ENCODE measurements at regions not wholly inside any gene's neighbourhood (a gene's known extent, or its start where the extent isn't known, plus 50 kb on each side); places are given as distances from the start of the nearest gene placed in this dataset.

DNA sequence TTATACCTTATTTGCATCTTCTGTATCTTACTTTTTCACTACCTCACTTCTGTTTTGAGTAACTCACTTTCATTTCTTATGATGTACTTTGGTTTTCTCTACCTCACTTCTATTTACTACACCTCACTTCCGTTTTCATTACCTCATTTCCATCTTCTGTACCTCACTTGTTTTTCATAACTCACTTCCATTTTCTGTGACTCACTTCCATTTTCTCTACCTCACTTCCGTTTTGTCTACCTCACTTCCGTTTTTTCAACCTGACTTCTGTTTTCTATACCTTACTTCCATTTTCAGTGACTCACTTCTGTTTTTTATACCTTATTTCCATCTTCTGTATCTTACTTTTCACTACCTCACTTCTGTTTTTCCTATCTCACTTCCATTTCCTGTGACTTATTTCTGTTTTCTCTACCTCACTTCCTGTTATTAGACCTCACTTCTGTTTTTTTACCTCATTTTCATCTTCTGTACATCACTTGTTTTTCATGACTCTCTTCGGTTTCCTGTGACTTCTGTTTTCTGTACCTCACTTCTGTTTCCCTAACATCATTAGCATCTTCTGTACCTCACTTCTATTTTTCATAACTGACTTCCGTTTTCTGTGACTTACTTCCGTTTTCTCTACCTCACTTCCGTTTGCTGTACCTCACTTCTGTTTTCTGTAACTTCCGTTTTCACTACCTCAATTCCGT, 493.1 kb upstream of the AKR1E2 start:
- no peak for DNase-seq

GRCh38 chr10:4331150-4331549, 494.9 kb upstream of the AKR1E2 start:
- no peak for DNase-seq

GRCh38 chr10:4330636-4331035, 495.4 kb upstream of the AKR1E2 start:
- no peak for DNase-seq

- no peak for DNase-seq
These were observed 496.8 kb upstream of the AKR1E2 start for GRCh38 chr10:4329225-4329624.

DNA sequence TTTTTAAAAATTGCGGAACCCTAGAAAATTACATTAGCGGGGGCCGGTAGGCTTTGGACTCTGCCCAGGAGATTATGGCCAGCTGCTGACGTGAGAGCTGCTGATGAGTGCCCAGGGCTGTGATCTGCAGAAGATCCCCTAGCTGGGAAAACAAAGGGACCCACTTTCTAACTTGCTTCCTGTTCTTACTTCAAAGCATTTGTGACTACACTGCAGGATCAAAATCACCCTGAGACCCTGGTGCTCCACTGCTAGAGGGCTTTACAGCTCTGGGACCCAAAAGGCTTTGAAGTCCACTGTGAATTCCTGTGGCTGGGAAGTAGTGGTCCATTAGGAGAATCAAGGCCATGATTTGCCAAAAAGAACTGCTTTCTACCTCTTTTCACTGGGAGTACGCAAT, 499.4 kb upstream of the AKR1E2 start:
- DNase-seq = no peak

- no peak for DNase-seq
These were observed 506.1 kb upstream of the AKR1E2 start for GRCh38 chr10:4319870-4320367.

GRCh38 chr10:4316161-4316810, 509.7 kb upstream of the AKR1E2 start:
- no peak for DNase-seq

- DNase-seq = no peak
These were observed 510.5 kb upstream of the AKR1E2 start for GRCh38 chr10:4315551-4315950.

DNA sequence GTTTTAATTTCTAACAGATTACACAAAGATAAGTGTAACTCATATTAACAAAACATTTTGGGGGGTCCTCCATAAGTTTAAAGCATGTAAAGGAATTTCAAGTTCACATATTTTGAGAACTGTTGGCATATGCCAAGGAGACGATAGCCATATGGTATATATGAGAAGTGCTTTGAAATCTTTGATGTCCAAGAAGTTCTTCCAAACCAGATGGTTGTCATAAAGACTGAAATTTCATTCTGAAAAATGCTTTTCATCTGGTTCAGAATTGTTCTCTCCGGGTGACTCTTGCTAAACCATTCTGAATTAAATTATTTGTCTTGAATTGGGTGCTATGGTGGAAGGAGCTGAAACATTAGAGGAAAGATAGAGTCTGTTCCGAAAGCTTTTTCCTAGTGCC, 513.0 kb upstream of the AKR1E2 start:
- no peak for DNase-seq

- DNase-seq = no peak
These were observed 513.8 kb upstream of the AKR1E2 start for GRCh38 chr10:4312051-4312835.

GRCh38 chr10:4310172-4310571, 515.8 kb upstream of the AKR1E2 start:
- no peak for DNase-seq

DNA sequence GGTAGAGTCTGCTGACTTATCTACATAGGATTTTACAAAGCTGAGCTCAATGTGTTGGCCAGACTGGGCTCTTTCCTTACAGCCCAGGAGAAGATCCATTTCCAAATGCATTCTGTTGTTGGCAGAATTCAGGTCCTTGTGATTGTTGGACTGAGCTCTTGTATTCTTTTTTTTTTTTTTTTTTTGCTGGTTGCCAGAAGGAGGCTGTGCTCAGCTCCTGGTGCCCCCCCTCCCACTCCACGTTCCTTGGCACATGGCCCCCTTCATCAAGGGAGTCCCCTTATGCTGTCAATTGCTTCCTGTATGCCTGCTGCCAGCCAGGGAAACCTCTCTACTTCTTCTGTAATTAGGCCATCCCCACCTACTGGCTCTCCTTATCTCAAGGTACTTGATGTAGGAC, 518.1 kb upstream of the AKR1E2 start:
- no peak for DNase-seq

DNA sequence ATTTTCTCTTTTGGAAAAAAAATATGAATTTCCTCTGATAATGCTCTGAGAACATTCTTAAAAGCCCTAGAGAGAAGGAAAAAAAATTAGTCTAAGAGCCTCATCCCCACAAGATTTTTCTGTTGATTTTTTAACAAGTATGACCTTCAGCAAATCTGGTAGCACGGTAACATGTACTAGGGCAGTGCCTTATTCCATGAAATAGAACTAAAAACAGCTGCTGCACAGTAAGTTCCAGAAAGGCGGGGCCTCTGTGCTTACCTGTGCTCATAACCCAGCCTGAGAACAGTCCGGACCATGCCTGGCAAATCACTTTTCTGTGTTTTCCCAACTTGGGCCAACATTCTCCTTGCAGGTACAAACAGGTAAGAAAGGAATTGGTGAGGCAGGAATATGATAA, 519.1 kb upstream of the AKR1E2 start:
- no peak for DNase-seq

DNA sequence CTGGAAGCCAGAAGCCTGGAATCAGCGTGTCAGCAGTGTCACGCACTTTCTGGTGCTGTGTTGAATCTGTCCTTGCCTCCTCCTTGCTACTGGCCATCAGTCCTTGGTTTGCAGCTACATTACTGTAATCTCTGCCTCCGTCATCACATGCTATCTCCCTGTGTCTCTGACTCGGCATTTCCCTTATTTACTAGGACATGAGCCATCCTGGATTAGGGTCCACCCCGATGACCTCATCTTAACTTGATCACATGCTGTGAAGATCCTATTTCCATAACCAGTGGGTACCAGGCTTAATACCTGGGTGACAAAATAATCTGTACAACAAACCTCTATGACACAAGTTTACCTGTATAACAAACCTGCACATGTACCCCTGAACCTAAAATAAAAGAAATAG, 518.0 kb upstream of the KLF6 start:
- DNase-seq = no peak

- no peak for DNase-seq
These were observed 516.5 kb upstream of the KLF6 start for GRCh38 chr10:4301291-4302045.

- DNase-seq = no peak
These were observed 511.2 kb upstream of the KLF6 start for GRCh38 chr10:4296161-4296560.

DNA sequence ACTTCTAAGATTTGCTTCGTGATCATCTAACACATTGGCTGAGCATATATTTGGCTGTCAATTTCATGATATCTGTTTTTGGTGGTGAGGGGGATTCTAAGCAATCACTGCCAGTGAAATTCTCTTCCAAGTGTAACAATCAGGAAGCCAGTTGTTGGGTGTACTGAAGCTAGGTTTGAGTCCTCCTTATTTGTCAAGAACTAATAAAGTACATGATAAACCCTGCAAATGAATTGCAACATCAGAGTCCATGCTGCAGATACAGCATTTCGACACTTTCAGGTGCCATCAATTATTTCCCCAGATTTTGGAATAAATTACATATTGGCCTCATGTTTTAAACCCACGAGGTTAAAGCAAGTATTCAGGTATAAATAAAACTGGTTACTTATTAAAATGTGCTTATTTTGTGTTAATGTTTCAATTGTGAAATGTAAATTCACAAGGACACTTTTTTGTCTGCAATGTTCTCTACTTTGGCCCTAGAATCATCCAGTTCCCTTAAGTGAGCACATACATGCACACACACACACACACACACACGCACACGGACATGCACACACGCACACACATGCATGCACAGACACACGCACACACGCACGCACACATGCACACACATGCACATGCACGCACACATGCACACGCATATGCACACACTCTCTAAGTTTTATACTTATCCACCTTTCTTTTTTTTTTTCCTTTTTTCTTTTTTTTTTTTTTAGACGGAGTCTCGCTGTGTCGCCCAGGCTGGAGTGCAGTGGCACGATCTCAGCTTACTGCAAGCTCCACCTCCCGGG, 510.2 kb upstream of the KLF6 start:
- DNase-seq = no peak

DNA sequence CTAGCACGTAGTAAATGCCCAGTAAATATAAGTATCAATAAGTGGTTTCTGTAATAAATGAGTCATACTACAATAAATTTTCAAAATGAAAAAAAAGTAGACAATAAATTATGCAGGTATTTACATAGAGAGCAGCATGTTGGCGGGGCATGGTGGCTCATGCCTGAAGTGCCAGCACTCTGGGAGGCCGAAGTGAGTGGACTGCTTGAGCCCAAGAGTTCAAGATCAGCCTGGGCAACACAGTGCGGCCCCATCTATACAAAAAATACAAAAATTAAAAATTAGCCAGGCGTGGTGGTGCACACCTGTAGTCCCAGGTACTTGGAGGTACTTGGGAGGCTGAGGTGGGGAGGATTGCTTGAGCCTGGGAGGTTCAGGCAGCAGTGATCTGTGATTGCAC, 509.3 kb upstream of the KLF6 start:
- no peak for DNase-seq

DNA sequence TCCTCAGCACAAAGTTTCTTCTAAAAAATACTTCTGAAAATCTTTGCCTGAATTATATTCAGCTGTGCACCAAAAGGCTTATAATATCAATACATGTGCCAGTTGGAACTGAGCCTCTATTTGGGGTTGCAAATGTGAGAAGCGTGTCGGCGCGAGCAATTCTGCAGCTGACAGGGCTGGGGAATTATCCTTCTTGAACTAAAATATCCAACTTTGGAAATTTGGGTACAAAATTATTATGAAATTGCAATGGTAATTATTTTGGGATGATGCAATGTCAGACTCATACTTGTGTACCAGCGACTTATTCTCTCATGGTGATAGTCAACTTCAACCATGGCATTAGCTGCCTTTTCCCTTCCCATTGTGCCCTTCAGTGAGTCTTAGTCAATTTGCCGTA, 507.0 kb upstream of the KLF6 start:
- no peak for DNase-seq

DNA sequence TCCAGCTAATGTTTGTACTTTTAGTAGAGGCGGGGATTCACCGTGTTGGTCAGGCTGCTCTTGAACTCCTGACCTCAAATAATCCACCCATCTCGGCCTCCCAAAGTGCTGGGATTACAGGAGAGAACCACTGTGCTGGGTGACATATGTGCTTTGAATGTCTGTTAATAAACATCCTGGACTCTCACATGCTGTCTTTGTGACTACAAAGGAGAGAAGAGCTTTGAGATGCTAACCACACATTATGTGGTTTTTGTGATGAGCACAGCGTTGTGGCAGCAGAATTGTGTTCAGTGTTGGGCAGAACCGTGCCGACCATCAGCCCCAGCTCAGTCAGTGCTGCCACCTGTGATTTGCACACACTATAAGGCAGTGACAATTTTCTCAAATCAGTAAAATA, 500.1 kb upstream of the KLF6 start:
- DNase-seq = no peak

DNA sequence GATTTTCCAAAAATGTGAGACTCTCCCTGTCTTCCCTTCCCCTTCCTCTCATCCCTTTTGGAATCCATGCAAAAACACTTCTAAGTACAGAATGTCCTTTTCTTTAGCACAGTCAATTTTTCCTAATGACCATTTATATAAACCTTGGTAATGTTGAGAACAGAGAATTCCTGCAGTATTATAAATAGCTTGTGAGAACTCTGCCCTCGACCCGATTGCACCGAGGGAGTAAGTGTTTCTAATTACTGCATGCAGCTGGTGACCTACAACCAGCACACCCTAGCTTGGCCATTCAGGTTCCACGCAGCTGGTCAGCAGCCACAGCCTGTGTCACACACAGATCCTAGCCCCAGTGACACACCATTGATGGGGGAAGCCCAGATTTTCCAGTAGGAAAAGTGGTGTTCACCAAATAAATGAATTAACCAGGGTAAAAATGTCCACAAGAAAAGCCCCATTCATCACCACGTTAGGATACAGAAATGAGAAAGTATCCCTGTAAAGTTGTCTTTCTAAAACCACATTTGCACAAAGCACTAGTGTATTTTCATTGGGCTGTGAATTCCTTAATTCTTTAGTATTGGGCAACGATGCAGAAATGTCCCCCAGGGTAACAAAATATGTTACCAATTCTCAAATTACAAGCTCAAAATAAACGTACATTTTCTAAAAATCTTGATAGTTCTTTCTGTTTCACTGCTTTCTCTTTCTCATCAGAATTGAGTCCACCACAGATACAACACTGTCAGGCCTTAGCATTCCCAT, 499.0 kb upstream of the KLF6 start:
- no peak for DNase-seq

- no peak for DNase-seq
These were observed 497.5 kb upstream of the KLF6 start for GRCh38 chr10:4282496-4282895.
